ENCODE measurements at regions not wholly inside any gene's neighbourhood (a gene's known extent, or its start where the extent isn't known, plus 50 kb on each side); places are given as distances from the start of the nearest gene placed in this dataset.
A peak's percentile ranks its signal among the peaks of the same experiment; 100 is the strongest.
"Not testable (repeated sequence)": the region's sequence is repeated elsewhere in the genome, so short reads cannot be mapped to it uniquely, and the experiment has no call there.

DNA sequence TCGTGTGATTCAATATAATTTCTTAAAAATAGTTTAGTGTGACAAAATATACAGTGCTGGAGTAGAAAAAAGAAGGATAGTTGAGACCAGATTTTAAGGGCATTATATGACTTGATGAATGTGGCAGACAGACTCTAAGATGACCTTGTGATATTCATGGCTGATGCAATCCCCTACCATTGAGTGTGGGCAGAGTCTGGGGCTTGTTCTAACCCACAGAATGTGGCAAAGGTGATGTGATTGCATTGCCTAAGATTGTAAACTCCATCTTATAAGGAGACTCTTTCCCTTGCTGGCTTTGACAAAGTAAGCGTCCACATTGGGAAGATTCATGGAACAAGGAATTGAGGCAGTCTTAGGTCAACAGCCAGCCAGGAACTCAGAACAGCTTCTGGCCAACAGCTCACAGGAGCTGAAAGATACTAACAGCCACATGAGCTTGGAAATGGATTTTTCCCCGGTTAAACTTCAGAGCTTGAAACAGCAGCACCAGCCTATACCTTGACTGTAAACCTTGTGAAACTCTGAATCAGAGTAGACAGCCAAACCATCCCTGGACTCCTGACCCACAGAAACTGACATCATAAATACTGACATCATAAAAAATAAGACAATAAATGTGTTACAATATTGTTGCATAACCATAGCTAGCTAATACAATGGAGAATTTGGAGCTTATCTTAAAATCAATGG lies 864.5 kb downstream of the TTLL7 start:
- not testable (repeated sequence) for H4K20me1 ChIP-seq; H3K27ac ChIP-seq; H3K9me3 ChIP-seq (replicated peaks in 1 of 11); H3K9ac ChIP-seq; H3K36me3 ChIP-seq; H3K4me3 ChIP-seq; H3K4me2 ChIP-seq; H3K27me3 ChIP-seq
- H3K4me1 ChIP-seq: peaks cover 0 to 14% (median 0%) of the 10 kb centered on the region in 10 experiments; a peak in 3 of 20 replicates

GRCh38 chr1:83131692-83131955 lies 867.3 kb downstream of the TTLL7 start:
- H3K4me3 ChIP-seq: no peak overlapping the region
- TF ChIP-seq Cebpa-rat (IDR thresholded peaks at IDR 0.05): no peak
- H4K20me1 ChIP-seq: no peaks in the 10 kb centered on the region
- no peak overlapping the region for H3K9ac ChIP-seq
- H3K4me1 ChIP-seq: peaks cover 0 to 14% (median 0%) of the 10 kb centered on the region in 10 experiments; a peak in 3 of 20 replicates
- no peak overlapping the region for H3K27ac ChIP-seq
- H3K36me3 ChIP-seq: no peaks in the 10 kb centered on the region
- H3K4me2 ChIP-seq: peak overlapping the region in 2 of 11 experiments; percentile 22 to 55; a peak in 2 of 22 replicates
- H3K9me3 ChIP-seq (replicated peaks in 1 of 11): no peaks in the 10 kb centered on the region
- no peaks in the 10 kb centered on the region for H3K27me3 ChIP-seq

DNA sequence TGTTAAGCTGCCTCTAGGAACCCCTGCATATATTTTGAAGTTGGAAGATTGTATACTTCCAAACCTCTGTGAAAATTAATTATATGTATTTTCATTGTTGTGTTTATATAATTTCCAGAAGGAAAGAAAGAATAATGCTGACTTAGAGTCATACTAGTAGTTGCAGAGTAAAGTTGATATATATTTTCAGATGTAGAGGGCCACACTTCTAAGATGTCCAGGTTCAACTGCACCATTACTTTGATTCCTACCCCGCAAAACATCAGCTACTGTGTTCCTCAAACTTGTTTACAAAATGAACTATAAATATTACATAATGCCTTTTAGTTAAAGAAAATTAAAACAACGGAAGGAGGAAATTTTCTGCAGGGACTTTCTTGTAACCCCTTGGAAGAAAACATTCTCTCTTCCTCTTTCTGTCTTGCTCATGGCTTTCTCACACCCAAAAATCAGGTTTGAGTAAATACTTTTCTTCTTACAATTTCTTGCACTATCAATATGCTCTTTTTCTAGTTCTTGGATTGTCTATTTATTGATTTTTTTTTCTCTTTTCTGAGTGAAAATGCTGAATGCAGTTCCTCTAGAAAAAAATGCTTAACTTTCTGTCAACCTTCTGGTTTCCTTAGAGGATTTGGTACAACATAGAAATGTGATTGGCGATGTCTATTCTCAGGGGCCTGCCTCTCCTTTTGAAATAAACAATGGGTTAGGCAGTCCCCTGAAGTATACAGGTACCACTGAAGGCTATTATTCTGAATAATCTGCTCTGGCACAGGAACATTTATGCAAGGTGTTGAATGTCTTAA lies 867.8 kb downstream of the TTLL7 start:
- peak overlapping the region in 2 of 11 experiments; percentile 39 to 55; a peak in 2 of 22 replicates for H3K4me2 ChIP-seq
- no peaks in the 10 kb centered on the region for H3K9me3 ChIP-seq (replicated peaks in 1 of 11)
- H3K4me1 ChIP-seq: peaks cover 0 to 14% (median 0%) of the 10 kb centered on the region in 10 experiments; a peak in 3 of 20 replicates
- no peak overlapping the region for H3K27ac ChIP-seq
- no peaks in the 10 kb centered on the region for H3K27me3 ChIP-seq
- no peaks in the 10 kb centered on the region for H4K20me1 ChIP-seq
- H3K9ac ChIP-seq: no peak overlapping the region
- no peaks in the 10 kb centered on the region for H3K36me3 ChIP-seq
- no peak for TF ChIP-seq Cebpa-rat (IDR thresholded peaks at IDR 0.05)
- H3K4me3 ChIP-seq: no peak overlapping the region

DNA sequence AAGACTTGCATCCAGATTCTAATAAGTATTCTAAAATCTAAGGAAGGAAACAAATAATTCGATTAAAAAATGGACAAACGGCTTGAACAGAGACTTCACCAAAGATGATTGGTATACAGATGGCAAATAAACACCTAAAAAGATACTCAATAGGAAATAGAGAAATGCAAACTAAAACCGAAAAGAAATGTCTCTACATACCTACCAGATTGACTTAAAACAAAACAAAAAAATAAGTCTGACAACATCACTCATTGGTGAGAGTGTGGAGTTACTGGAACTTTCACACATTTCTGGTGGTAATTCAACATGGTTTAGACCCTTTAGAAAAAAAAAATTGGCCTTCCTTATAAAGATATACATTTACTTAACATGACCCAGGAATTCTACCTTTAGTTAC lies 869.8 kb downstream of the TTLL7 start:
- no peaks in the 10 kb centered on the region for H3K36me3 ChIP-seq
- H3K9me3 ChIP-seq (replicated peaks in 1 of 11): no peaks in the 10 kb centered on the region
- no peaks in the 10 kb centered on the region for H4K20me1 ChIP-seq
- H3K27me3 ChIP-seq: no peaks in the 10 kb centered on the region
- no peak overlapping the region for H3K27ac ChIP-seq
- H3K9ac ChIP-seq: no peak overlapping the region
- H3K4me2 ChIP-seq: no peak overlapping the region
- no peak overlapping the region for H3K4me3 ChIP-seq
- no peak for TF ChIP-seq Cebpa-rat (IDR thresholded peaks at IDR 0.05)
- peaks cover 0 to 14% (median 0%) of the 10 kb centered on the region in 10 experiments; a peak in 3 of 20 replicates for H3K4me1 ChIP-seq

DNA sequence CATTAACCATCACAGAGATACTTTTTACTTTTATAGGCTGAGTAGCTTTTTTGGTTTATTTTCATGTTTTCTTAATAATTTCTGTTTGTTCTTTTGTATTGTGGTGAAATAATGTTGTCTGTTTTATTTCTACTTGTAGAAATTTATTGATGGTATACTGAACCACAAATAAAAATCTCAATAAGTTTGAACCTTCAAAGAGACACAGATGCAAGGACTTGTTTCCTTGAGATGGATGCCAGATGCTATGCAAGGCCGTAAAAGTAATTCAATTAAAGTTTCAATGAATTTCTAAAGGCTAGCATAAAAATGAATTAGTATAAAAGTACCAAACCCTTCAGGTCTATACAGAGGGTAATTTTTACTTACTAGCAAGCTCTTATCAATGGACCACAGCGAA lies 873.5 kb downstream of the TTLL7 start:
- H3K27ac ChIP-seq: no peak overlapping the region
- no peak overlapping the region for H3K4me2 ChIP-seq
- TF ChIP-seq Cebpa-rat (IDR thresholded peaks at IDR 0.05): no peak
- no peak overlapping the region for H3K4me3 ChIP-seq
- no peaks in the 10 kb centered on the region for H3K27me3 ChIP-seq
- no peaks in the 10 kb centered on the region for H3K9me3 ChIP-seq (replicated peaks in 1 of 11)
- H3K9ac ChIP-seq: no peak overlapping the region
- no peaks in the 10 kb centered on the region for H3K36me3 ChIP-seq
- H3K4me1 ChIP-seq: peaks cover 0 to 2% (median 0%) of the 10 kb centered on the region in 10 experiments; a peak in 3 of 20 replicates
- H4K20me1 ChIP-seq: no peaks in the 10 kb centered on the region

GRCh38 chr1:83123019-83123418 lies 875.9 kb downstream of the TTLL7 start:
- H3K9me3 ChIP-seq (replicated peaks in 1 of 11): no peaks in the 10 kb centered on the region
- H3K4me2 ChIP-seq: no peak overlapping the region
- H3K27me3 ChIP-seq: no peaks in the 10 kb centered on the region
- TF ChIP-seq Cebpa-rat (IDR thresholded peaks at IDR 0.05): no peak
- H3K4me3 ChIP-seq: no peak overlapping the region
- H3K36me3 ChIP-seq: no peaks in the 10 kb centered on the region
- H3K27ac ChIP-seq: no peak overlapping the region
- H4K20me1 ChIP-seq: no peaks in the 10 kb centered on the region
- H3K4me1 ChIP-seq: no peaks in the 10 kb centered on the region
- H3K9ac ChIP-seq: no peak overlapping the region

DNA sequence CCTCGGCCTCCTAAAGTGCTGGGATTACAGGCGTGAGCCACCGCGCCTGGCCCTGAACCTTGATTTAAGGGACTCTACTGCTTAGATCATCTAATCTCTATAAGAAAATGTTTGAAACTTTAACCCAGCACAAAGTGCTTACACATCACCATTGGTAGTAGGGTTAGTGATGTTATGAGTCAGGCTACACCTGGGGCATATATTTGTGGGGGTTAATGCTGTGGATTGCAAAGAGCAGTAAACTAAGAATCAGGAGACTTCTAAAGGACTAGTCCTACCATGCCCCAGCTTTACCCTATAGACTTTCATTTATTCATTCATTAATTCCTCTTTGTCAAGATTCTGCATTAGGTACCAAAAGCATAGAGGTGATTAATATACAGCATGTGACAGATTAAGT lies 880.5 kb downstream of the TTLL7 start:
- no peaks in the 10 kb centered on the region for H3K9me3 ChIP-seq (replicated peaks in 1 of 11)
- no peak overlapping the region for H3K4me3 ChIP-seq
- no peaks in the 10 kb centered on the region for H3K36me3 ChIP-seq
- no peaks in the 10 kb centered on the region for H3K27me3 ChIP-seq
- peaks cover 0 to 5% (median 0%) of the 10 kb centered on the region in 10 experiments; a peak in 1 of 20 replicates for H3K4me1 ChIP-seq
- no peak overlapping the region for H3K4me2 ChIP-seq
- H3K9ac ChIP-seq: no peak overlapping the region
- no peak for TF ChIP-seq Cebpa-rat (IDR thresholded peaks at IDR 0.05)
- H4K20me1 ChIP-seq: no peaks in the 10 kb centered on the region
- H3K27ac ChIP-seq: no peak overlapping the region

DNA sequence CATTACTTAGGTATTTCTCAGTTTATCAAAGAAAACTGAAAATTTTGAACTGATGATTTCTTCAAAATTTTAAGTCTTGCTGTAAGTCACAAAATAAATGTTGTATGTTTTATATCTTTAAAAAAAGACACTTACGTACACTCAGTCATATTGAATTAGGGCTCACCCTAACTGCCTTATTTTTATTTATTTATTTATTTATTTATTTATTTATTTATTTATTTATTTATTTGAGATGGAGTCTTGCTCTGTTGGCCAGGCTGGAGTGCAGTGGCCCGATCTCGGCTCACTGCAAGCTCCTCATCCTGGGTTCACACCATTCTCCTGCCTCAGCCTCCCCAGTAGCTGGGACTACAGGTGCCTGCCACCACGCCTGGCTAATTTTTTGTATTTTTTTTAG lies 881.9 kb downstream of the TTLL7 start:
- not testable (repeated sequence) for H3K9me3 ChIP-seq (replicated peaks in 1 of 11); H3K4me2 ChIP-seq; H3K36me3 ChIP-seq; H3K27ac ChIP-seq; H3K27me3 ChIP-seq; H4K20me1 ChIP-seq; H3K4me1 ChIP-seq; H3K9ac ChIP-seq; H3K4me3 ChIP-seq

- Histone ChIP-seq H3K4me1 (peaks cover 0 to 5% (median 0%) of the 10 kb centered on the region in 10 experiments; a peak in 1 of 20 replicates), H3K27me3 (no peaks in the 10 kb centered on the region), H3K9ac (no peak overlapping the region), H3K36me3 (no peaks in the 10 kb centered on the region), H3K4me2 (no peak overlapping the region), H3K9me3 (replicated peaks in 1 of 11) (no peaks in the 10 kb centered on the region), H3K27ac (no peak overlapping the region), H3K4me3 (no peak overlapping the region), H4K20me1 (no peaks in the 10 kb centered on the region)
- TF ChIP-seq Cebpa-rat (IDR thresholded peaks at IDR 0.05): no peak
These were observed 883.1 kb downstream of the TTLL7 start for GRCh38 chr1:83115785-83116184.
